Osteoblast (primary cell): ENCODE measurements at regions not wholly inside any gene's neighbourhood (a gene's known extent, or its start where the extent isn't known, plus 50 kb on each side); places are given as distances from the start of the nearest gene placed in this dataset.

ENCODE experiments used
- DNase-seq: peaks from one replicate; pipeline ENCODE4 v3.0.0; 2011; ENCODE audit warnings: low spot score, mixed read lengths; ENCODE audit not compliant: insufficient read length; ENCODE audit errors: missing footprints
- H2AFZ ChIP-seq: 2 replicates; pipeline ENCODE4 v1.6.0; 2011; ENCODE audit warnings: mild to moderate bottlenecking, low read length
- H3K27ac ChIP-seq: 2 replicates; pipeline ENCODE4 v1.5.1; 2011; ENCODE audit warnings: mild to moderate bottlenecking, low read depth, low read length, moderate library complexity
- H3K27me3 ChIP-seq: 2 replicates; pipeline ENCODE4 v1.6.0; 2012; ENCODE audit warnings: mild to moderate bottlenecking, control low read depth, inconsistent platforms, low read length, moderate library complexity; ENCODE audit not compliant: insufficient read depth
- H3K36me3 ChIP-seq: 2 replicates; pipeline ENCODE4 v1.5.1; 2011; ENCODE audit warnings: mild to moderate bottlenecking, low read length, control low read depth, moderate library complexity; ENCODE audit not compliant: insufficient read depth
- H3K4me1 ChIP-seq: 2 replicates; pipeline ENCODE4 v1.5.1; 2011; ENCODE audit warnings: mild to moderate bottlenecking, low read length, control low read depth, moderate library complexity; ENCODE audit not compliant: insufficient read depth
- H3K4me2 ChIP-seq: 2 replicates; pipeline ENCODE4 v1.6.0; 2011; ENCODE audit warnings: mild to moderate bottlenecking, low read length; ENCODE audit not compliant: insufficient read depth
- H3K4me3 ChIP-seq: fragments of 200-600 bp; sonication (generic); 3 replicates; pipeline ENCODE4 v1.5.1; 2012; ENCODE audit warnings: mild to moderate bottlenecking, low read length, inconsistent platforms; ENCODE audit not compliant: insufficient read depth
- H3K79me2 ChIP-seq: 2 replicates; pipeline ENCODE4 v1.6.0; 2012; ENCODE audit warnings: mild to moderate bottlenecking, low read length, control low read depth, inconsistent platforms; ENCODE audit not compliant: insufficient read depth
- H3K9me3 ChIP-seq: 2 replicates; pipeline ENCODE4 v1.5.1; 2011; ENCODE audit warnings: low read depth, low read length, control low read depth
- H4K20me1 ChIP-seq: 2 replicates; pipeline ENCODE4 v1.6.0; 2012; ENCODE audit warnings: mild to moderate bottlenecking, low read length, control low read depth; ENCODE audit not compliant: insufficient read depth
- TF ChIP-seq, protein P1 (sequence below): IDR thresholded peaks from 2 replicates; pipeline ENCODE4 v1.5.1; 2011; ENCODE audit warnings: mild to moderate bottlenecking, low read depth, low read length, moderate library complexity; ENCODE audit errors: extremely low read depth

DNA sequence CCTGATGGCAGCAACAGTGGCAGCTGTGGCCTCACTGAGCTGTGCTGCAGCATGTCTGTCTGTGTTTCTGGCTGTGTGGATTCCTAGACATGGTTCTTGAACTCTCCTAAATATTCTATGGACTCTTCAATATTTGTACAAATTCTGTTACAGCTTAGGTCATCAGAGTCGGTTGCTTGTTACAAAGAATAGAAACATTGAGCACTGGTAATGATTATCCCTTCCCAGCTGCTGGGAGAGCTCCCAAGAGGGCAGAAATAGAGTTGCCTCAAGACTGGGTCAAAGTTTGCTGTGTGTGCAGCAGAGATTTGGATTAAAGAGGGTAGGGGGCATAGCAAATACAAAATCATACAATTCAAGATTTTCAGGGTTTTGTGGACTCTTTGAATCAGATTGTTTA is 337.1 kb upstream of the AKR1E2 start:
- no peaks in the 10 kb centered on the region for H3K79me2 ChIP-seq
- H3K36me3 ChIP-seq = no peaks in the 10 kb centered on the region
- no peaks in the 10 kb centered on the region for H4K20me1 ChIP-seq
- TF ChIP-seq, protein P1, sequence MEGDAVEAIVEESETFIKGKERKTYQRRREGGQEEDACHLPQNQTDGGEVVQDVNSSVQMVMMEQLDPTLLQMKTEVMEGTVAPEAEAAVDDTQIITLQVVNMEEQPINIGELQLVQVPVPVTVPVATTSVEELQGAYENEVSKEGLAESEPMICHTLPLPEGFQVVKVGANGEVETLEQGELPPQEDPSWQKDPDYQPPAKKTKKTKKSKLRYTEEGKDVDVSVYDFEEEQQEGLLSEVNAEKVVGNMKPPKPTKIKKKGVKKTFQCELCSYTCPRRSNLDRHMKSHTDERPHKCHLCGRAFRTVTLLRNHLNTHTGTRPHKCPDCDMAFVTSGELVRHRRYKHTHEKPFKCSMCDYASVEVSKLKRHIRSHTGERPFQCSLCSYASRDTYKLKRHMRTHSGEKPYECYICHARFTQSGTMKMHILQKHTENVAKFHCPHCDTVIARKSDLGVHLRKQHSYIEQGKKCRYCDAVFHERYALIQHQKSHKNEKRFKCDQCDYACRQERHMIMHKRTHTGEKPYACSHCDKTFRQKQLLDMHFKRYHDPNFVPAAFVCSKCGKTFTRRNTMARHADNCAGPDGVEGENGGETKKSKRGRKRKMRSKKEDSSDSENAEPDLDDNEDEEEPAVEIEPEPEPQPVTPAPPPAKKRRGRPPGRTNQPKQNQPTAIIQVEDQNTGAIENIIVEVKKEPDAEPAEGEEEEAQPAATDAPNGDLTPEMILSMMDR = no peak
- no peaks in the 10 kb centered on the region for H3K27me3 ChIP-seq
- H2AFZ ChIP-seq = no peak overlapping the region
- H3K4me2 ChIP-seq = no peak overlapping the region
- no peak for DNase-seq
- no peak overlapping the region for H3K27ac ChIP-seq
- no peaks in the 10 kb centered on the region for H3K9me3 ChIP-seq
- H3K4me3 ChIP-seq = no peak overlapping the region
- no peaks in the 10 kb centered on the region for H3K4me1 ChIP-seq

DNA sequence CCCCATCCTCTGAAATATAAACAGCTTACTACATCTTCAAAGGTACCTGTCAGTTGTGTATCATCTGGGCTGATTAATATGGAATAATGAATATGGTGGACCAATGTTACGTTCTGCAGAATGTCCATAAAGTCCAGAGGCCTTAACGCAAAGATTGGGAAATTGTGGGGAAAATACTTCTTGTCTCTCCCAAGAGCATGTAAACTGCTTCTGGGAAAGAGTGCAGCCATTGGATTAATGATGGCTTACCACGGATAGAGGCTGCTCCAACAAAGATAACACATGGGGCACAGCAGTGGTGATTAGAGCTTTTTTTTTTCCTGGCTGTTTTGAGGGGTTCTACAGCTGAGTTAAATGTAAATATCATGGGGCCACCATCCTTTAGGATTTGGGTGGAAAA is 340.4 kb upstream of the AKR1E2 start:
- no peak overlapping the region for H3K27ac ChIP-seq
- H4K20me1 ChIP-seq = no peaks in the 10 kb centered on the region
- H2AFZ ChIP-seq = no peak overlapping the region
- TF ChIP-seq, protein P1 = no peak
- H3K9me3 ChIP-seq = no peaks in the 10 kb centered on the region
- no peaks in the 10 kb centered on the region for H3K4me1 ChIP-seq
- no peak overlapping the region for H3K4me2 ChIP-seq
- H3K79me2 ChIP-seq = no peaks in the 10 kb centered on the region
- no peaks in the 10 kb centered on the region for H3K36me3 ChIP-seq
- no peak overlapping the region for H3K4me3 ChIP-seq
- no peak for DNase-seq
- H3K27me3 ChIP-seq = no peaks in the 10 kb centered on the region

DNA sequence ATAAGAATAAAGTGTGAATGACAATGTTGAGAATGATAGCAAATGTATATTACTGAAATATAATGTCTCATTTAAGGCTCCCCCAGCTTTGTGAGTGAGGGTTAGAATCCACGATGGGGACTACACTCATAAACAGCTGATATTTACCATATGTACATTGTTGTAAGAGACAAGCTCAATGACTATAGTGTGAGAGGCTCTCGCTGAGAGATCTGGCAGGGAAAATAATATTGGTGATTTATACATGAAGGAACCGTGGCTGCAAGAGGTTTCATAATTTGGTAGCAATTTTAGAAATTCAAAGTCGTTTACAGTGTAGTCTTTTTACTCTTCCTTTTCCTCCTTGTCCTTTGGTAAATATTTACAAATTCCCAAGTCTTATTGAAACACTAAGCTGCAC is 342.2 kb upstream of the AKR1E2 start:
- DNase-seq = no peak
- Histone ChIP-seq H3K9me3 (no peaks in the 10 kb centered on the region), H4K20me1 (no peaks in the 10 kb centered on the region), H3K4me1 (no peaks in the 10 kb centered on the region), H3K27ac (no peak overlapping the region), H3K27me3 (no peaks in the 10 kb centered on the region), H3K4me2 (no peak overlapping the region), H3K4me3 (no peak overlapping the region), H3K79me2 (no peaks in the 10 kb centered on the region), H3K36me3 (no peaks in the 10 kb centered on the region), H2AFZ (no peak overlapping the region)
- TF ChIP-seq, protein P1 = no peak

DNA sequence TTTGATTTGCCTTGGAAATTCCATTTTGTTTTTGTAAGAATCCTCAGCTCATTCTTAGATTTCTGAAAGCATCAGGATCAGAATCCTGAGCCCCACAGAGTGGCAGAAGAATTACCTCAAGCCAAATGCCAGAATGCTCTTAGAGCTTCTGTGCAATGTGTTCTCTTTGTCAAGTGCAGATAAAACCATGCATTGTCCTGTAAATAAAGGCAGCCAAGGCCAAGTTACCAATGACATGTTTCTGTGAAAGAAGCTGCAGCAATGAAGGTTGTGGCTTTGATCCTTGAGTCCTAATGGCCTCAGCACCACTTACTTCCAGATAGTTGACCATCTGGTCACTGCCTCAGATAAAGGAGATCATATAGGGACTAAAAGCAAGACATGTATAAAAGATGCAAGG is 343.3 kb upstream of the AKR1E2 start:
- Histone ChIP-seq H4K20me1 (no peaks in the 10 kb centered on the region), H3K9me3 (no peaks in the 10 kb centered on the region), H3K4me1 (no peaks in the 10 kb centered on the region), H3K36me3 (no peaks in the 10 kb centered on the region), H3K27ac (no peak overlapping the region), H3K4me2 (no peak overlapping the region), H3K4me3 (no peak overlapping the region), H2AFZ (no peak overlapping the region), H3K27me3 (no peaks in the 10 kb centered on the region), H3K79me2 (no peaks in the 10 kb centered on the region)
- DNase-seq = no peak
- TF ChIP-seq, protein P1 = no peak
